GM23248 (cell line): ENCODE measurements at regions not wholly inside any gene's neighbourhood (a gene's known extent, or its start where the extent isn't known, plus 50 kb on each side); places are given as distances from the start of the nearest gene placed in this dataset.

ENCODE experiments used
- DNase-seq: peaks from one replicate; pipeline ENCODE4 v3.0.0-alpha.2; 2015
- H2AFZ ChIP-seq: fragments of 200-600 bp; sonication (generic); 2 replicates; pipeline ENCODE4 v1.6.1; 2016; ENCODE audit warnings: antibody characterized with exemption
- H3F3A ChIP-seq: fragments of 200-600 bp; sonication (generic); 2 replicates; pipeline ENCODE4 v1.6.1; 2016; ENCODE audit warnings: mild to moderate bottlenecking, antibody characterized with exemption, mixed run types; ENCODE audit not compliant: insufficient read depth
- H3K27ac ChIP-seq: fragments of 200-600 bp; sonication (generic); 2 replicates; pipeline ENCODE4 v1.5.1; 2016; ENCODE audit warnings: mild to moderate bottlenecking
- H3K27me3 ChIP-seq: fragments of 200-600 bp; sonication (generic); replicated peaks from 2 replicates; pipeline ENCODE4 v1.6.1; 2016; ENCODE audit warnings: mild to moderate bottlenecking; ENCODE audit not compliant: insufficient read depth
- H3K36me3 ChIP-seq: fragments of 200-600 bp; sonication (generic); 2 replicates; pipeline ENCODE4 v1.6.1; 2016; ENCODE audit warnings: low read depth, mild to moderate bottlenecking
- H3K4me1 ChIP-seq: fragments of 200-600 bp; sonication (generic); 2 replicates; pipeline ENCODE4 v1.6.1; 2016; ENCODE audit warnings: mild to moderate bottlenecking; ENCODE audit not compliant: insufficient read depth
- H3K4me2 ChIP-seq: fragments of 200-600 bp; sonication (generic); one replicate; pipeline ENCODE4 v1.6.1; 2016; ENCODE audit warnings: mild to moderate bottlenecking; ENCODE audit not compliant: unreplicated experiment
- H3K4me3 ChIP-seq: fragments of 200-600 bp; sonication (generic); 2 replicates; pipeline ENCODE4 v1.5.1; 2016; ENCODE audit warnings: mild to moderate bottlenecking
- H3K79me2 ChIP-seq: fragments of 200-600 bp; sonication (generic); 2 replicates; pipeline ENCODE4 v1.6.1; 2016; ENCODE audit warnings: mild to moderate bottlenecking; ENCODE audit not compliant: insufficient read depth
- H3K9ac ChIP-seq: fragments of 200-600 bp; sonication (generic); 2 replicates; pipeline ENCODE4 v1.6.1; 2016; ENCODE audit warnings: mild to moderate bottlenecking
- H3K9me2 ChIP-seq: fragments of 200-600 bp; sonication (generic); 2 replicates; pipeline ENCODE4 v1.6.1; 2016; ENCODE audit warnings: mixed run types, mild to moderate bottlenecking, moderate library complexity; ENCODE audit not compliant: insufficient read depth
- H3K9me3 ChIP-seq: fragments of 200-600 bp; sonication (generic); one replicate; pipeline ENCODE4 v1.6.1; 2017; ENCODE audit warnings: low read depth
- H4K20me1 ChIP-seq: fragments of 200-600 bp; sonication (generic); 2 replicates; pipeline ENCODE4 v1.6.0; 2016; ENCODE audit not compliant: insufficient read depth
- EZH2 ChIP-seq: fragments of 200-600 bp; sonication (generic); IDR thresholded peaks from 2 replicates; pipeline ENCODE4 v1.6.1; 2018; ENCODE audit warnings: antibody characterized with exemption, mild to moderate bottlenecking; ENCODE audit not compliant: insufficient read depth, poor library complexity, severe bottlenecking
- EZH2phosphoT487 ChIP-seq: fragments of 200-600 bp; sonication (generic); IDR thresholded peaks from 2 replicates; pipeline ENCODE4 v1.6.1; 2018; ENCODE audit warnings: antibody characterized with exemption, moderate library complexity, mild to moderate bottlenecking, low read depth; ENCODE audit not compliant: insufficient read depth
- WGBS, 2 experiments: methylation state at CpG; one replicate each; pipeline ENCODE4 v1.1.6; 2015 to 2017; ENCODE audit warnings: low lambda C conversion rate in 2 of 2, low coverage in 1 of 2; ENCODE audit errors: missing lambda C conversion rate in 2 of 2; 5-methylcytosine and 5-hydroxymethylcytosine counted together
- in situ Hi-C: fragments of 300-500 bp; cut with MboI; formaldehyde crosslinking; loops from 2 replicates; pipeline ENCODE4 v1.15.0; 2020

DNA sequence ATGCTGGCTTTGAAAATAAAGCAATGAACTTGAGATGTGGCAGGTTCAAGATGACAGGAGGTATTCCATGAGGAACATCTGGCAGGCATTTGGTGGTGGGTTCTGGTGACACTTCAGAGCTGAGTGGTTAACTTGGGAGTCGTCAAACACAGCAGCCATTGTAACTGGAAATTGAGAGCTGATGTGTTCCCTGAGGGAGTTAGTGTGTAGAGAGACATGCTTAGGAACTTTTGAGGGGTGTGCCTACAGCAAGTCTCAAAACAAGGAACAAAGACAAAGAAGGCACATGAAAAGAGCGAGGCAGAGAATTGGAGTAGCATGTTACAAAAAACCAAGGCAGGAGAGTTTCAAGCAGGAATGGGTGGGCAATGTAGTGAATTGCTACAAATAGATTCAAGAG, 53.9 kb upstream of the KL start:
- Histone ChIP-seq H3F3A (no peaks in the 10 kb centered on the region), H3K4me3 (no peak overlapping the region), H4K20me1 (no peaks in the 10 kb centered on the region), H3K27me3 (peaks cover 10% of the 10 kb centered on the region; the same call in 1 of the 2 replicates), H3K4me2 (no peak overlapping the region), H3K79me2 (no peaks in the 10 kb centered on the region), H3K9me2 (no peaks in the 10 kb centered on the region), H3K9me3 (no peaks in the 10 kb centered on the region), H2AFZ (no peak overlapping the region), H3K4me1 (no peaks in the 10 kb centered on the region), H3K27ac (no peak overlapping the region), H3K9ac (no peak overlapping the region), H3K36me3 (no peaks in the 10 kb centered on the region)
- DNase-seq: no peak
- in situ Hi-C loops: no loop called here
- 41 to 46% methylated on average over 2 of the region's 2 CpGs for WGBS, 2 experiments
- TF ChIP-seq EZH2phosphoT487 (no peak), EZH2 (no peak)

- Histone ChIP-seq H3K27ac (no peak overlapping the region), H3K9me2 (no peaks in the 10 kb centered on the region), H3K79me2 (no peaks in the 10 kb centered on the region), H3K36me3 (no peaks in the 10 kb centered on the region), H2AFZ (no peak overlapping the region), H3K9me3 (no peaks in the 10 kb centered on the region), H3F3A (peaks cover 9% of the 10 kb centered on the region), H3K27me3 (peaks cover 6% of the 10 kb centered on the region; the same call in 1 of the 2 replicates), H4K20me1 (no peaks in the 10 kb centered on the region), H3K4me3 (no peak overlapping the region), H3K4me1 (peaks cover 8% of the 10 kb centered on the region), H3K4me2 (no peak overlapping the region), H3K9ac (no peak overlapping the region)
- WGBS, 2 experiments: 59 to 81% methylated on average over 2 of the region's 2 CpGs
- in situ Hi-C loops: no loop called here
- no peak for TF ChIP-seq EZH2
- no peak for TF ChIP-seq EZH2phosphoT487
- no peak for DNase-seq
Observed at GRCh38 chr13:32964987-32965386, 51.2 kb upstream of the KL start.
